CD14-positive monocyte (primary cell): ENCODE measurements at regions not wholly inside any gene's neighbourhood (a gene's known extent, or its start where the extent isn't known, plus 50 kb on each side); places are given as distances from the start of the nearest gene placed in this dataset.

ENCODE experiments used
- DNase-seq, 3 donors: peaks; one replicate each; pipeline ENCODE4 v3.0.0-alpha.2; 2011 to 2022
- H2AFZ ChIP-seq: 2 replicates; pipeline ENCODE4 v1.6.0; 2012; ENCODE audit warnings: mild to moderate bottlenecking, low read depth, low read length, inconsistent platforms; ENCODE audit not compliant: insufficient read depth, poor library complexity, severe bottlenecking
- H3K27ac ChIP-seq, 2 donors: 1 replicate in 1 of 2; 2 replicates in 1 of 2; pipeline ENCODE4 v1.5.1; 2012 to 2013; ENCODE audit warnings: low read length in 2 of 2, control low read depth in 1 of 2, inconsistent platforms in 1 of 2, low read depth in 1 of 2, mild to moderate bottlenecking in 1 of 2
- H3K27me3 ChIP-seq, 2 donors: one replicate each; pipeline versions ENCODE4 v1.6.0 to v1.6.1; 2011 to 2013; ENCODE audit warnings: low read length in 2 of 2; ENCODE audit not compliant: control insufficient read depth in 2 of 2, insufficient read depth in 2 of 2
- H3K36me3 ChIP-seq, 2 donors: replicated peaks in 1 of 2; 1 replicate in 1 of 2; 2 replicates in 1 of 2; pipeline versions ENCODE4 v1.5.1 to v1.6.1; 2012 to 2013; ENCODE audit warnings: low read length in 2 of 2, control low read depth in 1 of 2, inconsistent platforms in 1 of 2, mild to moderate bottlenecking in 1 of 2; ENCODE audit not compliant: insufficient read depth in 2 of 2, control insufficient read depth in 1 of 2
- H3K4me1 ChIP-seq, 2 donors: 1 replicate in 1 of 2; 2 replicates in 1 of 2; pipeline versions ENCODE4 v1.5.1 to v1.6.1; 2012 to 2013; ENCODE audit warnings: low read length in 2 of 2, control low read depth in 1 of 2, inconsistent platforms in 1 of 2, mild to moderate bottlenecking in 1 of 2, moderate library complexity in 1 of 2; ENCODE audit not compliant: insufficient read depth in 2 of 2, control insufficient read depth in 1 of 2
- H3K4me2 ChIP-seq: replicated peaks from 2 replicates; pipeline ENCODE3; 2012; ENCODE audit warnings: low read length, moderate library complexity, mild to moderate bottlenecking; ENCODE audit not compliant: poor library complexity, severe bottlenecking; ENCODE audit errors: extremely low read depth
- H3K4me3 ChIP-seq, 3 experiments: fragments of 200-600 bp in 1 of 3; sonication (generic) in 1 of 3; replicated peaks in 1 of 3; 1 replicate in 2 of 3; 2 replicates in 1 of 3; pipeline ENCODE4 v1.5.1; 2011 to 2013; ENCODE audit warnings: low read length in 3 of 3, mild to moderate bottlenecking in 3 of 3, control low read depth in 2 of 3, low read depth in 2 of 3, inconsistent platforms in 1 of 3, moderate library complexity in 1 of 3
- H3K79me2 ChIP-seq: 2 replicates; pipeline ENCODE4 v1.6.0; 2012; ENCODE audit warnings: mild to moderate bottlenecking, control low read depth, inconsistent platforms, low read length, moderate library complexity; ENCODE audit not compliant: insufficient read depth
- H3K9ac ChIP-seq: 2 replicates; pipeline ENCODE4 v1.6.0; 2017; ENCODE audit warnings: low read length, mild to moderate bottlenecking; ENCODE audit not compliant: insufficient read depth, poor library complexity, severe bottlenecking
- H3K9me3 ChIP-seq, 2 donors: replicated peaks in 1 of 2; 1 replicate in 1 of 2; 2 replicates in 1 of 2; pipeline versions ENCODE4 v1.5.1 to v1.6.1; 2012 to 2013; ENCODE audit warnings: low read length in 2 of 2, control low read depth in 1 of 2; ENCODE audit not compliant: control insufficient read depth in 1 of 2, insufficient read depth in 1 of 2
- H4K20me1 ChIP-seq: 2 replicates; pipeline ENCODE4 v1.6.0; 2012; ENCODE audit warnings: mild to moderate bottlenecking, low read length, control low read depth, moderate library complexity; ENCODE audit not compliant: insufficient read depth
- H3K27ac Mint-ChIP-seq, 7 donors: one replicate each; pipeline ENCODE4 v1.8.0; 2020; ENCODE audit warnings: mild to moderate bottlenecking in 7 of 7, mixed read lengths in 7 of 7, moderate library complexity in 6 of 7, inconsistent platforms in 2 of 7
- H3K27me3 Mint-ChIP-seq, 3 donors: one replicate each; pipeline ENCODE4 v1.8.0; 2021 to 2022; ENCODE audit warnings: low read depth in 3 of 3, mild to moderate bottlenecking in 3 of 3, mixed read lengths in 3 of 3, moderate library complexity in 3 of 3, inconsistent platforms in 1 of 3
- H3K36me3 Mint-ChIP-seq, 2 donors: one replicate each; pipeline ENCODE4 v1.8.0; 2020; ENCODE audit warnings: mixed read lengths in 2 of 2, inconsistent platforms in 1 of 2, mild to moderate bottlenecking in 1 of 2
- H3K4me1 Mint-ChIP-seq: one replicate; pipeline ENCODE4 v1.8.0; 2020; ENCODE audit warnings: mild to moderate bottlenecking, mixed read lengths
- H3K4me3 Mint-ChIP-seq, 2 donors: one replicate each; pipeline ENCODE4 v1.8.0; 2020; ENCODE audit warnings: mild to moderate bottlenecking in 2 of 2, mixed read lengths in 2 of 2, moderate library complexity in 1 of 2
- H3K9me3 Mint-ChIP-seq, 7 donors: one replicate each; pipeline ENCODE4 v1.8.0; 2020 to 2022; ENCODE audit warnings: mixed read lengths in 7 of 7, mild to moderate bottlenecking in 6 of 7, moderate library complexity in 6 of 7, inconsistent platforms in 2 of 7
- WGBS: methylation state at CpG from one replicate; pipeline ENCODE4 v1.1.5; 2013; ENCODE audit warnings: missing lambda C conversion rate; ENCODE audit not compliant: insufficient coverage; 5-methylcytosine and 5-hydroxymethylcytosine counted together
- intact Hi-C, 2 donors: fragments of 100-400 bp; cut with micrococcal nuclease; formaldehyde crosslinking; loops; one replicate each; pipeline versions ENCODE4 v1.15.0 to v1.15.1; 2023
- TF ChIP-seq, protein P1 (sequence below): fragments of 200-600 bp; IDR thresholded peaks from one replicate; pipeline ENCODE4 v1.8.0; 2022; ENCODE audit warnings: antibody characterized with exemption, mild to moderate bottlenecking

- Mint-ChIP-seq H3K9me3 (no peaks in the 10 kb centered on the region), H3K4me1 (no peaks in the 10 kb centered on the region), H3K36me3 (no peaks in the 10 kb centered on the region), H3K4me3 (no peak overlapping the region), H3K27ac (no peak overlapping the region), H3K27me3 (peaks cover 6 to 17% (median 9%) of the 10 kb centered on the region in 3 donors)
- DNase-seq, result no peak
- TF ChIP-seq, protein P1, sequence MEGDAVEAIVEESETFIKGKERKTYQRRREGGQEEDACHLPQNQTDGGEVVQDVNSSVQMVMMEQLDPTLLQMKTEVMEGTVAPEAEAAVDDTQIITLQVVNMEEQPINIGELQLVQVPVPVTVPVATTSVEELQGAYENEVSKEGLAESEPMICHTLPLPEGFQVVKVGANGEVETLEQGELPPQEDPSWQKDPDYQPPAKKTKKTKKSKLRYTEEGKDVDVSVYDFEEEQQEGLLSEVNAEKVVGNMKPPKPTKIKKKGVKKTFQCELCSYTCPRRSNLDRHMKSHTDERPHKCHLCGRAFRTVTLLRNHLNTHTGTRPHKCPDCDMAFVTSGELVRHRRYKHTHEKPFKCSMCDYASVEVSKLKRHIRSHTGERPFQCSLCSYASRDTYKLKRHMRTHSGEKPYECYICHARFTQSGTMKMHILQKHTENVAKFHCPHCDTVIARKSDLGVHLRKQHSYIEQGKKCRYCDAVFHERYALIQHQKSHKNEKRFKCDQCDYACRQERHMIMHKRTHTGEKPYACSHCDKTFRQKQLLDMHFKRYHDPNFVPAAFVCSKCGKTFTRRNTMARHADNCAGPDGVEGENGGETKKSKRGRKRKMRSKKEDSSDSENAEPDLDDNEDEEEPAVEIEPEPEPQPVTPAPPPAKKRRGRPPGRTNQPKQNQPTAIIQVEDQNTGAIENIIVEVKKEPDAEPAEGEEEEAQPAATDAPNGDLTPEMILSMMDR, result no peak
- intact Hi-C loops, result no loop called here
- H3K27ac ChIP-seq, result no peak overlapping the region
- no peaks in the 10 kb centered on the region for H3K79me2 ChIP-seq
- H3K9me3 ChIP-seq, result no peaks in the 10 kb centered on the region
- WGBS, result 100% methylated on average over 1 of the region's 6 CpGs
- H2AFZ ChIP-seq, result no peak overlapping the region
- no peaks in the 10 kb centered on the region for H4K20me1 ChIP-seq
- no peak overlapping the region for H3K9ac ChIP-seq
- no peaks in the 10 kb centered on the region for H3K4me1 ChIP-seq
- no peak overlapping the region for H3K4me2 ChIP-seq
- H3K27me3 ChIP-seq, result no peaks in the 10 kb centered on the region
- no peaks in the 10 kb centered on the region for H3K36me3 ChIP-seq
- H3K4me3 ChIP-seq, result no peak overlapping the region
Measured at GRCh38 chr1:30526652-30527345, 196.6 kb downstream of the MATN1 start.

DNA sequence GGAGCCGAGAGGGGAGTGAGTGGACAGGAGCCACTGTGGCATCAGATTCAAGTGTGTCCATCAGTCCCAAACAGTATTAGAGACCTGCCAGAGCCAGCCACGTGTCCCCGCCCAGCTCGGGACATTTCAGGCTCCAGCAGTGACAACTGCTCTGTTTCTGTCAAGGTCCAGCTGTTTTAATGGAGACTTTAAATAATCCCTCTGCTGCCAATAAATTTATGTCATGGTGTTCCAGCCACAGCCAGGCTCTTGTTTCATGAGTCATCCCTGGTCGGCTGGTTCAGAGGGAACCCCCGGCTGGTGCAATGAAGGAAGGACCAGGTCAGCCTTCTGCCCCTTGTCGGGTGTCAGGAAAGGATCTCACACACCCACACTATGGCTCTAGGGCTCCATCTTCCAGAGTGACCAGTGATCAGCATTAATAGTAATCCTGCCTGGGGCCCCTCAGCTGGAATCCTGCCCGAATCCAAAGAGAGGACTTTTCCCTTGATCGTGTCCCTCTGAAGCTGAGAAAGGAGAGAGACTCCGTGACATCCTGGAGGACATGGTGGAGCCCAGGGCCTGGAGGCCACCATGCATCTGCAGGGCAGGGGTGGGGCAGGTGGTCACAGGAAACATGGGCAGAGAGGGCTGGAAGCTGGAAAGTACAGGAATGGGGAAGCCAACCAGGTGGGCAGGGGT is 197.3 kb downstream of the MATN1 start:
- Mint-ChIP-seq H3K4me3 (no peak overlapping the region), H3K27ac (no peak overlapping the region), H3K27me3 (peaks cover 11 to 15% (median 12%) of the 10 kb centered on the region in 3 donors), H3K36me3 (no peaks in the 10 kb centered on the region), H3K4me1 (no peaks in the 10 kb centered on the region), H3K9me3 (no peaks in the 10 kb centered on the region)
- Histone ChIP-seq H3K9me3 (no peaks in the 10 kb centered on the region), H3K9ac (no peak overlapping the region), H3K36me3 (no peaks in the 10 kb centered on the region), H2AFZ (no peak overlapping the region), H4K20me1 (no peaks in the 10 kb centered on the region), H3K27me3 (no peaks in the 10 kb centered on the region), H3K79me2 (no peaks in the 10 kb centered on the region), H3K27ac (no peak overlapping the region), H3K4me1 (no peaks in the 10 kb centered on the region), H3K4me3 (no peak overlapping the region), H3K4me2 (no peak overlapping the region)
- WGBS, result 66% methylated on average over 8 of the region's 10 CpGs
- TF ChIP-seq, protein P1, result no peak
- no peak for DNase-seq
- intact Hi-C loops, result no loop called here
